Kidney (tissue), 13 donors: ENCODE measurements at regions not wholly inside any gene's neighbourhood (a gene's known extent, or its start where the extent isn't known, plus 50 kb on each side); places are given as distances from the start of the nearest gene placed in this dataset.

ENCODE experiments used
- DNase-seq, 5 donors: peaks; one replicate each; pipeline ENCODE4 v3.0.0-alpha.2; 2013 to 2020
- FAIRE-seq: peaks from 2 replicates; lab custom pipeline; 2012; peaks lifted over from hg19 to GRCh38; lab: Jason Lieb, UNC
- H3K27ac ChIP-seq, 2 donors: one replicate each; pipeline ENCODE4 v1.7.0; 2013; ENCODE audit warnings: low read depth in 2 of 2, low read length in 2 of 2, inconsistent platforms in 1 of 2
- H3K27me3 ChIP-seq: one replicate; pipeline ENCODE4 v1.7.1; 2013; ENCODE audit warnings: low read length, inconsistent platforms; ENCODE audit not compliant: control insufficient read depth, insufficient read depth
- H3K36me3 ChIP-seq, 3 donors: one replicate each; pipeline versions ENCODE4 v1.7.0 to v1.7.1; 2013; ENCODE audit warnings: low read length in 3 of 3, control low read depth in 1 of 3, inconsistent platforms in 1 of 3; ENCODE audit not compliant: insufficient read depth in 3 of 3, control insufficient read depth in 2 of 3
- H3K4me1 ChIP-seq, 3 donors: one replicate each; pipeline versions ENCODE4 v1.7.0 to v1.7.1; 2013; ENCODE audit warnings: low read length in 3 of 3, inconsistent platforms in 1 of 3, low read depth in 1 of 3; ENCODE audit not compliant: control insufficient read depth in 2 of 3, insufficient read depth in 2 of 3
- H3K4me3 ChIP-seq, 3 donors: one replicate each; pipeline versions ENCODE4 v1.7.0 to v1.8.1; 2013; ENCODE audit warnings: low read length in 3 of 3, control low read depth in 1 of 3, inconsistent platforms in 1 of 3
- H3K9ac ChIP-seq, 3 donors: one replicate each; pipeline versions ENCODE4 v1.7.0 to v1.7.1; 2013; ENCODE audit warnings: low read length in 3 of 3, control low read depth in 1 of 3, inconsistent platforms in 1 of 3
- H3K9me3 ChIP-seq, 3 donors: one replicate each; pipeline versions ENCODE4 v1.7.0 to v1.7.1; 2013; ENCODE audit warnings: low read length in 3 of 3, control low read depth in 1 of 3, inconsistent platforms in 1 of 3; ENCODE audit not compliant: control insufficient read depth in 2 of 3, insufficient read depth in 1 of 3
- CTCF ChIP-seq: IDR thresholded peaks from 3 replicates; pipeline ENCODE4 v1.5.1; 2012; ENCODE audit warnings: mild to moderate bottlenecking, moderate library complexity, borderline replicate concordance; ENCODE audit not compliant: insufficient read depth; ENCODE audit errors: extremely low read depth
- intact Hi-C: fragments of 100-400 bp; cut with DNase I; formaldehyde crosslinking; loops from one replicate; pipeline ENCODE4 v1.11.1; 2022
- donor health status: control.
- donor health status: control.
- donor health status: control.
- donor health status: control.
- donor health status: control.
- donor health status: DM: yes; HTN: yes; CAD: no.
- donor health status: Normal renal cell carcinoma (clear cell type).

DNA sequence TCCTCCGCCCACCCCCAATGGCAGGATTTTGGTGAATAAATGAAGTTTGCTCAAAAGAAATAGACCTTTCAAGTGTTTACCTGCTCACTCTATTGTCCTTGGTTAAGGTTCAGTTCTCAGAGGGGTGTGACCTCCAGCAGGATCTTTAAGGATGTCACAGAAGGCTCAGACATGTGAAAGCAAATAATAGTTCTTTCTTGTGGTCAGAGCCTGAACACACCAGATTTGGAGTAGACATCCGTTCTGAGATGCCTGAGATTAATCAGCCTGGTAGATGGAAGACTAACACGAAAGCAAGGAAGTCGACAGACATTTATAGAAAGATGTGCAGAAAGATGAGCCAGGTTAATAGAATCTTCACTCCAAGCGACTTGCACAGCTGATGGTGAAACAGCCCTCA lies 557.9 kb upstream of the CDH11 start:
- no peaks in the 10 kb centered on the region for H3K27me3 ChIP-seq
- H3K36me3 ChIP-seq: no peaks in the 10 kb centered on the region
- no peak overlapping the region for H3K9ac ChIP-seq
- no peak for TF ChIP-seq CTCF
- DNase-seq (no peak), FAIRE-seq (no peak)
- no peak overlapping the region for H3K27ac ChIP-seq
- H3K4me3 ChIP-seq: no peak overlapping the region
- intact Hi-C loops: no loop called here
- no peaks in the 10 kb centered on the region for H3K4me1 ChIP-seq
- no peaks in the 10 kb centered on the region for H3K9me3 ChIP-seq

- intact Hi-C loops: no loop called here
These were observed 553.3 kb upstream of the CDH11 start for GRCh38 chr16:65675161-65675560.

DNA sequence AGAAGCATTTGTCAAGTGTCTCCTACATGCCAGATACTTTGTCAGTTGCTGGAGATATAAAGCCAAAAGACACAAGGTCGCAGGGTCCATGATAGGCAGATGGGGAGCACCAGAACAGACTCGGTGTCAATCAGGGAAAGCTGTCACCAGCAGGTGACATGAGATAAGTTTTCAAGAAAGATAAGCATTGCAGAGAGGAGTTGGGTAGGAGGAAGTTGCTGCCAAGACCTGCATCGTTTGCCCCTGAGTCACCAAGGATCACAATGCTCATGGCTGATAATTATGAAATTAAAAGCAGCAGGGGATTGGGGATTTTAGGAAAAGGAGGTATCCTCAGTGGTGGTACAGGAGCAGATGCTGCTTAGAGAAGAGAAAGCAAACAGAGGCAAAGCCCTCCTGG lies 551.1 kb upstream of the CDH11 start:
- FAIRE-seq (no peak), DNase-seq (no peak)
- Histone ChIP-seq H3K4me1 (no peaks in the 10 kb centered on the region), H3K27me3 (no peaks in the 10 kb centered on the region), H3K36me3 (no peaks in the 10 kb centered on the region), H3K4me3 (no peak overlapping the region), H3K27ac (no peak overlapping the region), H3K9me3 (peaks cover 0 to 6% (median 0%) of the 10 kb centered on the region in 3 donors), H3K9ac (no peak overlapping the region)
- TF ChIP-seq CTCF: no peak
- intact Hi-C loops: no loop called here

More at GRCh38 chr16:65675161-65675560, 553.3 kb upstream of the CDH11 start:
- H3K27ac ChIP-seq: no peak overlapping the region
- no peaks in the 10 kb centered on the region for H3K4me1 ChIP-seq
- no peaks in the 10 kb centered on the region for H3K27me3 ChIP-seq
- TF ChIP-seq CTCF: no peak
- DNase-seq (peak in 1 of 5 donors; percentile 45), FAIRE-seq (no peak)
- no peaks in the 10 kb centered on the region for H3K36me3 ChIP-seq
- no peak overlapping the region for H3K4me3 ChIP-seq
- H3K9me3 ChIP-seq: no peaks in the 10 kb centered on the region
- no peak overlapping the region for H3K9ac ChIP-seq

GRCh38 chr16:65671071-65671470 lies 549.2 kb upstream of the CDH11 start:
- FAIRE-seq: no peak
- Histone ChIP-seq H3K27me3 (no peaks in the 10 kb centered on the region), H3K4me1 (no peaks in the 10 kb centered on the region), H3K9me3 (peaks cover 0 to 6% (median 0%) of the 10 kb centered on the region in 3 donors), H3K9ac (no peak overlapping the region), H3K36me3 (no peaks in the 10 kb centered on the region), H3K27ac (no peak overlapping the region), H3K4me3 (no peak overlapping the region)
- intact Hi-C loops: no loop called here
- no peak for DNase-seq
- no peak for TF ChIP-seq CTCF
